Peyer's patch (tissue), 4 donors: ENCODE measurements at regions not wholly inside any gene's neighbourhood (a gene's known extent, or its start where the extent isn't known, plus 50 kb on each side); places are given as distances from the start of the nearest gene placed in this dataset.

Experiments
- DNase-seq, 3 donors: peaks; one replicate each; pipeline ENCODE4 v3.0.0-alpha.2; 2017 to 2019
- H3K27ac ChIP-seq, 4 donors: fragments of 200-600 bp; sonication (generic); one replicate each; pipeline ENCODE4 v1.5.1; 2016 to 2019
- H3K27me3 ChIP-seq, 2 donors: fragments of 200-600 bp; sonication (generic); one replicate each; pipeline ENCODE4 v1.5.1; 2019
- H3K36me3 ChIP-seq, 3 donors: fragments of 200-600 bp; sonication (generic); one replicate each; pipeline ENCODE4 v1.5.1; 2016 to 2019
- H3K4me1 ChIP-seq, 4 donors: fragments of 200-600 bp; sonication (generic); one replicate each; pipeline ENCODE4 v1.5.1; 2016 to 2019
- H3K4me3 ChIP-seq, 4 donors: fragments of 200-600 bp; sonication (generic); 1 replicate in 3 of 4; 2 replicates in 1 of 4; pipeline ENCODE4 v1.5.1; 2016 to 2019; ENCODE audit warnings: mild to moderate bottlenecking in 1 of 4
- H3K9me3 ChIP-seq, 4 donors: fragments of 200-600 bp; sonication (generic); one replicate each; pipeline ENCODE4 v1.5.1; 2016 to 2019; ENCODE audit warnings: mild to moderate bottlenecking in 1 of 4
- POLR2A ChIP-seq, 2 donors: fragments of 450-650 bp; IDR thresholded peaks; one replicate each; pipeline ENCODE4 v1.5.1; 2017; ENCODE audit warnings: antibody characterized with exemption in 2 of 2, mild to moderate bottlenecking in 2 of 2, moderate library complexity in 2 of 2
- TF ChIP-seq, protein P1 (sequence below), 6 experiments: fragments of 450-650 bp in 4 of 6; fragments of 200-600 bp in 2 of 6; sonication (generic) in 1 of 6; IDR thresholded peaks; one replicate each; pipeline ENCODE4 v1.5.1; 2017 to 2019; ENCODE audit warnings: antibody characterized with exemption in 6 of 6, mild to moderate bottlenecking in 3 of 6, moderate library complexity in 1 of 6

DNA sequence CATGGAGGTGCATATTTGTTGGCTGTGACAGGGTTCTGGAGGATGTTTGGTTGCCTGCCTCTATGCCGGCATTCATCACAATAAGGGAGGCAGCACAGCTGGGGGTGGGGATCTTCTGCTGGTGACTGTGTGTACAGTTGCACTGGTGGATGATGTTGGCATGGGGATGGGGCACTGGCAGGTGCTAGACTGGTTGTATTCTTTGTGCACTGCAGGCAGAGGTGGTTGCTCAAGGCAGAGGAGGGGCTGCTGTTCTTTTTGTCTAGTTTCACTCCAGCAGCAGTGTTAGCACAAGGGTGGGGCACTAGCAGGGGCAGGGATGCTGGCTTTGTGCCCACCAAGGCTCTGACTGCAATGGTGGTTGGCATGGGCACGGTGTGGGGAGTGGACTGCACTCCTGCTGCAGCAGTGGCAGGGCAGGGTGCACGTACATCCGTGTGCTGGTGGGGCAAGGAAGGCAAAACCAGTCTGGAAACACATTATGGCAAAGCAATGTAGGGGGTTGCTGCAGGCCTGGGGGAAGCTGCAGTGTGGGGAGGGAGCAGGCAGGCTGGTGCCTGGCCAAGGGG, 69.3 kb downstream of the ISOC1 start:
- H3K4me3 ChIP-seq: no peak overlapping the region
- no peak for DNase-seq
- TF ChIP-seq POLR2A (IDR thresholded peaks at IDR 0.05): no peak
- TF ChIP-seq, protein P1, sequence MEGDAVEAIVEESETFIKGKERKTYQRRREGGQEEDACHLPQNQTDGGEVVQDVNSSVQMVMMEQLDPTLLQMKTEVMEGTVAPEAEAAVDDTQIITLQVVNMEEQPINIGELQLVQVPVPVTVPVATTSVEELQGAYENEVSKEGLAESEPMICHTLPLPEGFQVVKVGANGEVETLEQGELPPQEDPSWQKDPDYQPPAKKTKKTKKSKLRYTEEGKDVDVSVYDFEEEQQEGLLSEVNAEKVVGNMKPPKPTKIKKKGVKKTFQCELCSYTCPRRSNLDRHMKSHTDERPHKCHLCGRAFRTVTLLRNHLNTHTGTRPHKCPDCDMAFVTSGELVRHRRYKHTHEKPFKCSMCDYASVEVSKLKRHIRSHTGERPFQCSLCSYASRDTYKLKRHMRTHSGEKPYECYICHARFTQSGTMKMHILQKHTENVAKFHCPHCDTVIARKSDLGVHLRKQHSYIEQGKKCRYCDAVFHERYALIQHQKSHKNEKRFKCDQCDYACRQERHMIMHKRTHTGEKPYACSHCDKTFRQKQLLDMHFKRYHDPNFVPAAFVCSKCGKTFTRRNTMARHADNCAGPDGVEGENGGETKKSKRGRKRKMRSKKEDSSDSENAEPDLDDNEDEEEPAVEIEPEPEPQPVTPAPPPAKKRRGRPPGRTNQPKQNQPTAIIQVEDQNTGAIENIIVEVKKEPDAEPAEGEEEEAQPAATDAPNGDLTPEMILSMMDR (IDR thresholded peaks at IDR 0.05): no peak
- no peaks in the 10 kb centered on the region for H3K4me1 ChIP-seq
- no peak overlapping the region for H3K27ac ChIP-seq
- peaks cover 0 to 5% (median 0%) of the 10 kb centered on the region in 4 donors for H3K9me3 ChIP-seq
- H3K27me3 ChIP-seq: no peaks in the 10 kb centered on the region
- no peaks in the 10 kb centered on the region for H3K36me3 ChIP-seq

GRCh38 chr5:129170050-129170449, 75.5 kb downstream of the ISOC1 start:
- no peaks in the 10 kb centered on the region for H3K4me1 ChIP-seq
- no peak overlapping the region for H3K4me3 ChIP-seq
- no peaks in the 10 kb centered on the region for H3K36me3 ChIP-seq
- H3K27me3 ChIP-seq: no peaks in the 10 kb centered on the region
- DNase-seq: no peak
- no peak for TF ChIP-seq POLR2A (IDR thresholded peaks at IDR 0.05)
- TF ChIP-seq, protein P1 (IDR thresholded peaks at IDR 0.05): no peak
- no peaks in the 10 kb centered on the region for H3K9me3 ChIP-seq
- H3K27ac ChIP-seq: no peak overlapping the region

GRCh38 chr5:129171194-129171944, 76.8 kb downstream of the ISOC1 start:
- Histone ChIP-seq H3K4me3 (no peak overlapping the region), H3K4me1 (no peaks in the 10 kb centered on the region), H3K27ac (no peak overlapping the region), H3K27me3 (no peaks in the 10 kb centered on the region), H3K36me3 (no peaks in the 10 kb centered on the region), H3K9me3 (no peaks in the 10 kb centered on the region)
- TF ChIP-seq, protein P1 (IDR thresholded peaks at IDR 0.05): no peak
- TF ChIP-seq POLR2A (IDR thresholded peaks at IDR 0.05): no peak
- no peak for DNase-seq

- DNase-seq: no peak
- H3K4me1 ChIP-seq: no peaks in the 10 kb centered on the region
- H3K27me3 ChIP-seq: no peaks in the 10 kb centered on the region
- no peak for TF ChIP-seq POLR2A (IDR thresholded peaks at IDR 0.05)
- TF ChIP-seq, protein P1 (IDR thresholded peaks at IDR 0.05): peak in 1 of 6 experiments; percentile 9
- no peak overlapping the region for H3K4me3 ChIP-seq
- H3K36me3 ChIP-seq: no peaks in the 10 kb centered on the region
- no peak overlapping the region for H3K27ac ChIP-seq
- H3K9me3 ChIP-seq: no peaks in the 10 kb centered on the region
These were observed 78.0 kb downstream of the ISOC1 start for GRCh38 chr5:129172580-129172979.

DNA sequence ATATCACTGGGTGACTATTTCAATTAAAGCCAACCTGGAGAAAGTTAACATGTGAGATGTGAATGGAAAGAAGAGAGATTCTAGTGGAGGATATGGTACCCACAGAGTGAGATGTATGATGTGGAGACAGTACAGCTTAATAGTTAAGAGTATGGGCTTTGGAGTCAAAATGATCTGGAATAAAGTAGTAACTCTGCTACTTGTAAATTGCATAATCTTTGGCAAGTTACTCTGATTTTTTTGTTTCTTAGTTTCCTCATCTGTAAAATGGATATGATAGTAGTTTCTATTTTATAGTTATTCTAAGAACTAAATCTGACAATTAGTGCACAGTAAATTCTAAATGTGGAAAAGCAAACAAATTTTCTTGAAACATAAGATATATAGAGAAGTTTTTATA, 79.2 kb downstream of the ISOC1 start:
- TF ChIP-seq POLR2A (IDR thresholded peaks at IDR 0.05): no peak
- TF ChIP-seq, protein P1 (IDR thresholded peaks at IDR 0.05): no peak
- Histone ChIP-seq H3K9me3 (no peaks in the 10 kb centered on the region), H3K4me3 (no peak overlapping the region), H3K4me1 (no peaks in the 10 kb centered on the region), H3K36me3 (no peaks in the 10 kb centered on the region), H3K27me3 (no peaks in the 10 kb centered on the region), H3K27ac (no peak overlapping the region)
- DNase-seq: no peak
